GM12873 (cell line): ENCODE measurements at regions not wholly inside any gene's neighbourhood (a gene's known extent, or its start where the extent isn't known, plus 50 kb on each side); places are given as distances from the start of the nearest gene placed in this dataset.

Experiments used
- CTCF ChIP-seq: IDR thresholded peaks from 2 replicates; pipeline ENCODE4 v1.5.1; 2012; ENCODE audit warnings: low read depth, mild to moderate bottlenecking, moderate library complexity, low read length, control low read depth; ENCODE audit not compliant: insufficient read depth; ENCODE audit errors: missing control alignments

GRCh38 chr12:84702001-84702400 is 210.6 kb downstream of the SLC6A15 start:
- TF ChIP-seq CTCF, result no peak

DNA sequence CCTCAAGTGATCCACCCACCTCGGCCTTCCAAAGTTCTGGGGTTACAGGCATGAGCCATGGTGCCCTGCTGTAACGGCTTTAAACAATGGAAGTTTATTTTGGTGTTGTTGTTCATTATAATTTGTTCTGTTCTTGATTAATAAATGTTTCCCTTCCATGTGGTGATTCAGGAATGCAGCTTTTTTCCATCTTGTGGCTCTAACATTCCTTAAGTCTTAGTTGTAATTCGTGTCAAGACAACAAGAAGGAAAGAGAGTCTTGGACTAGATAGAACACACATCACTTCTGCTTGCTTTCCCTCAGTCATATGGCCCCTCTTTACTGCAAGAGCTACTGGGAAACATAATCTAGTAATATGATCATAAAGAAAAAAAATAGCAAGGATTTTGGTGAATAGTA is 211.6 kb downstream of the SLC6A15 start:
- no peak for TF ChIP-seq CTCF

DNA sequence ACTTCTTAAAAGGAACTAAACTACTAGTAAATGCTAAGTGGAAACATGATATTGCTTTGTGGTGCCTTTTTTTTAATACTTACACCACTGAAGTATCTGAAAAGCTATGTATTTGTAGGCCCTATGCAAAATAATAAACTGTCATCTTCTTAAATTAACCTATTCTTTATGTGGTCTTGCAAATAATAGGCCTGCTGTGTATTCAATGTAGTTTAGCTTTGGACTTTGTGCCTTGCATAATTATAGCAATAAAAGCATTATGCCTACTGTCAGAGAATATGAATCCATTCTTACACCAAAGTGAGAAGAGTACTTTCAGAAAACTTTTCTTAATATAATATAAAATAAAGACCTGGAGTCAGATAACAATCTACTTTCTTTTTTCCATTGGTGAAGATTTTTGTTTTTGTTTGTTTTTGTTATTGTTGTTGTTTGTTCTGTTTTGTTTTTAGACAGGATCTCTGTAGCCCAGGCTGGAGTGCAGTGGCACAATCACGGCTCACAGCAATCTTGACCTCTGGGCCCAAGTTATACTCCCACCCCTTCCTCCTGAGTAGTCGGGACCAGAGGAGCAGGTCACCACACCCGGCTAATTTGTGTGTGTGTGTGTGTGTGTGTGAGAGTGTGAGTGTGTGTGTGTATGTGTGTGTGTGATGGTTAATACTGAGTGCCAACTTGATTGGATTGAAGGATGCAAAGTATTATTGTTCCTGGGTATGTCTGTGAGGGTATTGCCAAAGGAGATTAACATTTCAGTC is 213.8 kb downstream of the SLC6A15 start:
- TF ChIP-seq CTCF, result no peak

- TF ChIP-seq CTCF, result no peak
These were observed 215.6 kb downstream of the SLC6A15 start for GRCh38 chr12:84696908-84697540.

DNA sequence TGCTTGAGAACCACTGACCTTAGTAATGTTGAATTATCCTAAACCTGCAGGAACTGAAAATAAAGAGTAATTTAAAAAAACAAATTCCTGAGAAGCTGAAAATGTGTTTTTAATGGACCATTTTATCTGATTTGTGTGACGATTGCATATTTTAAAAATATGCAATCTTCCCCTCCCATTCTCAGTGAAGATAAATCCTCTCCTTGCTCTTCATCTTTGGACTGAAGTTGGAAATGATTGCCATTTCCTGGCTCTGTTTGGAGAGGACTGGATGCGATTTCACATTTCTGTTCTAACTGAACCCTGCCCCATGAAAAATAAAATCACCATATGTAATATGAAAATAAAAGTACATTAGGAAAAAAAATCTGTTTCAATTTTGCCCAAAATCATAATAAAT is 216.3 kb downstream of the SLC6A15 start:
- TF ChIP-seq CTCF, result no peak

DNA sequence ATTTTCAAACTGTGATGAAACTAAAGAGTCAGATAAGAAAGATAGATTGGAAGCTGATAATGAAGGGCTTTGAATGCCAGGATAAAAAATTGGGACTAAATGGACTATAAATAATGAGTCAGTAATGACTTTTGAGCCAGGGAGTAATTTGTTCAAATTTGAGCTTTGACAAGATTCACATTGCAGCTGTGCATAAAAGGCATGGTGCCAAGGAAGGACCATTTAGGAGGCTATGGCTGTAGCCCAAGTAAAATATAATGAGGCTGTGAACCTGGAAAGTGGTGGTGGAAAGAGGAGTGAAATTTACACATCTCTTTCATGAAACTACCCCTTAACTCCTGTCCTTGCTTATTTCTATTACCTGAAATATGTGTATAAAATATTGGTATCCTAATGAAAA is 218.5 kb downstream of the SLC6A15 start:
- TF ChIP-seq CTCF, result no peak

GRCh38 chr12:84692071-84692470 is 220.5 kb downstream of the SLC6A15 start:
- no peak for TF ChIP-seq CTCF
